Retinal pigment epithelial cell (primary cell): ENCODE measurements at regions not wholly inside any gene's neighbourhood (a gene's known extent, or its start where the extent isn't known, plus 50 kb on each side); places are given as distances from the start of the nearest gene placed in this dataset.

Experiments used
- DNase-seq: peaks from one replicate; pipeline ENCODE4 v3.0.0-alpha.2; 2010; ENCODE audit warnings: low read depth
- H3K4me3 ChIP-seq: 2 replicates; pipeline ENCODE4 v1.5.1; 2011; ENCODE audit warnings: mild to moderate bottlenecking, low read length, control low read depth, moderate library complexity
- TF ChIP-seq, protein P1 (sequence below): conservative IDR thresholded peaks from 2 replicates; pipeline ENCODE4 v1.5.1; 2011; ENCODE audit warnings: low read depth, low read length, control low read depth, inconsistent platforms

DNA sequence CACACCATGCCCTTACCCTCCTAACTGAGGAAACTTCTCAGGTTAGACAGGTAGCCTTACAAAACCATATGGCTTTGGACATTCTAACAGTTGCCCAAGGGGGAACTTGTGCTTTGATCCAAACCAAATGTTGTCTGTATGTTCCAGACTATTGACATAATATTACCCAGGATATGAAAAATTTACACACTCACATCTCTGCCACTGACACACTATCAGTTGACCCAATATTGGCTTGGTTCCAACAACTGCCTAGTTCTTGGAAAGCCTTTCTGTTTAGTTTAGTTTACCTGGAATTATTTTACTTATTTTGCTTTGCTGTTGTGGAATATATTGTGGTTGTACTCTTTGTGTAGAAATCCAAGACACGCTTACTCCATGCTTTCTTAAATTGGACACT is 178.4 kb downstream of the RNF152 start:
- no peak for DNase-seq
- TF ChIP-seq, protein P1, sequence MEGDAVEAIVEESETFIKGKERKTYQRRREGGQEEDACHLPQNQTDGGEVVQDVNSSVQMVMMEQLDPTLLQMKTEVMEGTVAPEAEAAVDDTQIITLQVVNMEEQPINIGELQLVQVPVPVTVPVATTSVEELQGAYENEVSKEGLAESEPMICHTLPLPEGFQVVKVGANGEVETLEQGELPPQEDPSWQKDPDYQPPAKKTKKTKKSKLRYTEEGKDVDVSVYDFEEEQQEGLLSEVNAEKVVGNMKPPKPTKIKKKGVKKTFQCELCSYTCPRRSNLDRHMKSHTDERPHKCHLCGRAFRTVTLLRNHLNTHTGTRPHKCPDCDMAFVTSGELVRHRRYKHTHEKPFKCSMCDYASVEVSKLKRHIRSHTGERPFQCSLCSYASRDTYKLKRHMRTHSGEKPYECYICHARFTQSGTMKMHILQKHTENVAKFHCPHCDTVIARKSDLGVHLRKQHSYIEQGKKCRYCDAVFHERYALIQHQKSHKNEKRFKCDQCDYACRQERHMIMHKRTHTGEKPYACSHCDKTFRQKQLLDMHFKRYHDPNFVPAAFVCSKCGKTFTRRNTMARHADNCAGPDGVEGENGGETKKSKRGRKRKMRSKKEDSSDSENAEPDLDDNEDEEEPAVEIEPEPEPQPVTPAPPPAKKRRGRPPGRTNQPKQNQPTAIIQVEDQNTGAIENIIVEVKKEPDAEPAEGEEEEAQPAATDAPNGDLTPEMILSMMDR: no peak
- no peak overlapping the region for H3K4me3 ChIP-seq

DNA sequence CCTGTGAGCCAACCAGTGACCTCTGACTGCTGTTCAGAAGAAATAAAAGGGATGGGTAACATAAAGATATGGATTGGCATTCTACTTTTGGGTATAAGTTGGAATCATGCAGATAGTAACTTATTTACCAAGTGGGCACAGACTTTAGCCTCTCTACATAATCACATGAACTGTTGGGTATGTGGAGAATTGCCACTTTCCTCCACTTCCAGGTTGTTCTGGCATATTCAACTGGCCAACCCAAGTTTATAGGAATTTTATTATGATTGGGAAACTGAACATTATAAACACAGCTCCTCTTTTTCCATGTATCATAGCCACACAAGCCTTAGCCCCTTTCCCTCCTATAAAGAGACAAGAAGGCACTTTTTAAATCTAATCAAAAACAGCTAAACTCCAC is 179.3 kb downstream of the RNF152 start:
- DNase-seq: no peak
- TF ChIP-seq, protein P1: no peak
- no peak overlapping the region for H3K4me3 ChIP-seq

DNA sequence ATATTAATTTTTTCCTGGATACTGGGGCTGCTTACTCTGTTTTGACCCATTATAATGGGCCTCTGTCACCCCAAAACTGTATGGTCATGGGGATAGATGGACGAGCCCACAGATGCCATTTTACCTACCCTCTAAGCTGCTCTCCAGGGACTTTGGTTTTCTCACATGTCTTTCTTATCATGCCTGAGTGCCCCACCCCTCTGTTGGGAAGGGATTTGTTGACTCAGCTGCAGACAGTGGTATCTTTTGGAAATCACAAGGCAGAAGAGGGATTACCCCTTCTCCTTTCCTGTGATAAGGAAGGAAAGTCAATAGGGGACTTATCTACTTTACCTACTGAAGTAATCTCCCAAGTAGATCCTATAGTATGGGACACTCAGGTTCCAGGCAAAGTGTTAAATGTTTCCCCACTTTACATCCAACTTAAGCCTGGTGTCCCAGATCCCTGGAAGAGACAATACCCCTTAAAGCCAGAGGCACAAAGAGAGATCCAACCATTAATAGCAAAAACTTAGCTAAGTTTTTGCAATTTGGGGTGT is 182.7 kb downstream of the RNF152 start:
- TF ChIP-seq, protein P1: no peak
- H3K4me3 ChIP-seq: no peak overlapping the region
- no peak for DNase-seq

DNA sequence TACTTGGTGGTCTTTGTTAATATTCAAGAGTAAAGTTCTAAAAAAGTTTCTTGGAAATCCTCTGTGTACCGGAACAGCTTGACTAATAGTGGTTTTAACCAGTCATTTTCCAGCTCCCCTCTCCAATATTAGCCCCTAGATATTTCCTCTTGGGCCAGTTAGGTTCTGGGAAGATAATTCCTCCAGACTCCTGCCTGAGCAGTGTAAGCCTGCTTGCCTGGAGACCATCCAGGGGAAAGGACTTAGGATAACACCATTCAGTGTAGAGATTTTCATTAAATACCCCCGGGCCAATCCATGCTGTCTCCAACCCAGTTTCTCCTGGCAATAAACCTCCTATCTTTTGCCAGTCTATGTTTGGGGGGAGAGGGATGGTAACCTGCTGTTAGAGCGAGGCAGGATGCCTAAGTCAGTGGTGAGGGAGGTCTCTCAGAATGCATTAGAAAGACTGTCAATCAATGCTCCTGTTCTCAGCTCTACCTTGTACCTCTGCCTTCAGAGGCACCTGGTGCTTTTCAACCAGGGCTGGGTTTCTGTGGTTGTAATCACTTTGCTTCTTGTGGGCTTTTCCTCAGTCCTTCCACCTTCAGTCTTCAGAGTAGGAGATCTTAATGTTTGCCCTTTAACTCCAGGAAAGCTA is 186.4 kb downstream of the RNF152 start:
- no peak overlapping the region for H3K4me3 ChIP-seq
- TF ChIP-seq, protein P1: no peak
- DNase-seq: no peak

DNA sequence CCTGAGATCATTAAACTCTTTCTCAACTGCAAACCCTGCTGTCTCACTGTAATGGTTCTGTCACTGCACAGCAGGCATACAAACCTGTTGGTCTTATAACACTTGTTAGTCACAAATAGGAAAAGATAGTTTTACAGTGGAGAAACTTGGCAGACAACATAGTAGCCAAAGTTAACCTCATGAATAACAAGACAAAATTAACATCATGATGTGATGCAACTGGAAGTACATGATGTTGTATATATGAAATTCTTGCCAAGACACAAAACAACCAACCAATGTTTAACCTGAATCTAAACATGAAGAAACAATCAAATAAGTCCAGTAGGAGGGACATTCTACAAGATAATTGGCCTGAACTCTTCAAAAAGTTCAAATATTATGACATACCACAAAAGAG is 189.3 kb downstream of the RNF152 start:
- TF ChIP-seq, protein P1: no peak
- H3K4me3 ChIP-seq: no peak overlapping the region
- DNase-seq: no peak

DNA sequence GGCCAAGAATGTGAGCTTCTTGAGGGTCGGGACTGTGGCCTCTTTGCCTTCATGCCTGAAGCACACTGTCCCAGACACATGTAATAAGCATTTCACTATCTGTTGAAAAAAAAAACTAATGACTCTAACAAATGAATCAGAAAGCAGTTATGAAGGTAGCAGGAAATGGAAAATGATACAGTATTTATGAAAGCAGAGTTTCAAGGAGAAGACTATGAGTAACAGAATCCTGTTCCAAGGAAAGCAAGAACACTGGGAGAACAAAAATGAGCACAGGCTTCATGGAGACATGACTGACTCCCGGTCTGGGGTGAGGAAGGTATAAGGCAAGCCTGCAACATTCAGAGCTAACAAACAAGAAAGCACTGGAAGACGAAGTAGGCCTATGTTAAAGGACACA is 190.8 kb downstream of the RNF152 start:
- no peak for DNase-seq
- TF ChIP-seq, protein P1: no peak
- no peak overlapping the region for H3K4me3 ChIP-seq

DNA sequence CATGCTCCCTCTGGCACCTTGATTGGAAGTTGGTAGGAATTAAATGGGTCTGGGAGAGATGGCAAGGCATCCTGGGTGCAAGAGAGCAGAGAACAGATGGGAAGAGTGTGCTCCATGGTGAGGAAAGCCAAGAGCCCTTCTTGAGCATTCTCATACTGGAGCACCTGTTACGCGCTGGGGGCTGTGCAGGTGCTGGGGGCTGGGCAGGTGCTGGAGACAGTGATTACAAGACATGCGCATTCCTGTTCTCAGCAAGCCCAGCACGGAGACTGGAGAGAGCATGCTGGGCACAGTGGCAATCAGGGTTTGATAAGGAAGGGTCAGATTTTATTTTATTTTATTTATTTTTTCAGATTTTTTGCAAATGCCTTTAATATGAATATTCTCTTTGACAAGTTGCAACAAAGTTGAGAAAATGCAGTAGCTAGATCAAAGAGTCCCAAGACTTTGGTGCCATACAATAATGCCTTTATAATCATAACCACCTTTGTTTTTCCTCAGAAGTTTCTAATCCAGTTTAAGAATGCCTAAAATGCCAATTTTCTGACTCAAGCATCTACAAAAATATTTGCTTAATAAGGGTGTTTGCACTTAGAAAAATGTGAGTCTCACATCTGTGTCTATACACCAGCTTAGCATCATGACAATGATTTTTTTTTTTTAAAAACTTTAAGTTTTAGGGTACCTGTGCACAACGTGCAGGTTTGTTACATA is 193.3 kb downstream of the RNF152 start:
- TF ChIP-seq, protein P1: no peak
- no peak overlapping the region for H3K4me3 ChIP-seq
- peak; percentile 75 for DNase-seq
